HUES6 (cell line): ENCODE measurements at regions not wholly inside any gene's neighbourhood (a gene's known extent, or its start where the extent isn't known, plus 50 kb on each side); places are given as distances from the start of the nearest gene placed in this dataset.

Source experiments
- H3K27ac ChIP-seq: 2 replicates; pipeline ENCODE4 v1.7.0; 2013; ENCODE audit warnings: low read depth, mild to moderate bottlenecking, low read length, inconsistent platforms
- H3K27me3 ChIP-seq: 2 replicates; pipeline ENCODE4 v1.6.1; 2013; ENCODE audit warnings: low read length; ENCODE audit not compliant: control insufficient read depth, insufficient read depth
- H3K36me3 ChIP-seq: 2 replicates; pipeline ENCODE4 v1.6.1; 2013; ENCODE audit warnings: low read length; ENCODE audit not compliant: control insufficient read depth, insufficient read depth
- H3K4me1 ChIP-seq: 2 replicates; pipeline ENCODE4 v1.6.1; 2013; ENCODE audit warnings: low read length; ENCODE audit not compliant: control insufficient read depth, insufficient read depth
- H3K4me3 ChIP-seq: 2 replicates; pipeline ENCODE4 v1.5.1; 2013; ENCODE audit warnings: low read depth, low read length
- H3K9ac ChIP-seq: one replicate; pipeline ENCODE4 v1.6.1; 2013; ENCODE audit warnings: mild to moderate bottlenecking, low read length
- H3K9me3 ChIP-seq: 2 replicates; pipeline ENCODE4 v1.6.1; 2013; ENCODE audit warnings: low read depth, low read length; ENCODE audit not compliant: control insufficient read depth, insufficient read depth

DNA sequence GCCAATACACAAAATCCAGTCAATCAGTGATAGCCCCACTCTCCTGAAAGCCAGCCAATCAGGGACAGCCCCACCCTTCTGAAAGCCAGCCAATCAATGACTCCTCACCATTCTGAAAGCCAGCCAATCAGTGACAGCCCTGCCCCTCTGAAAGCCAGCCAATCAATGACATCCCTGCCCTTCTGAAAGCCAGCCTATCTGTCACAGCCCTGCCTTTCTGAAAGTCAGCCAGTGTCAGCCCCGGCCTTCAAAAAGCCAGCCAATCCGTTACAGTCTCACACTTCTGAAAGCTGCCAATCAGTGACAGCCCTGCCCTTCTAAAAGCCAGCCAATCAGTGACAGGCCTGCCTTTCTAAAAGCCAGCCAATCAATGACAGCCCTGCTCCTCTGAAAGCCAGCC is 95.9 kb upstream of the HDAC4 start:
- H3K4me3 ChIP-seq: no peak overlapping the region

DNA sequence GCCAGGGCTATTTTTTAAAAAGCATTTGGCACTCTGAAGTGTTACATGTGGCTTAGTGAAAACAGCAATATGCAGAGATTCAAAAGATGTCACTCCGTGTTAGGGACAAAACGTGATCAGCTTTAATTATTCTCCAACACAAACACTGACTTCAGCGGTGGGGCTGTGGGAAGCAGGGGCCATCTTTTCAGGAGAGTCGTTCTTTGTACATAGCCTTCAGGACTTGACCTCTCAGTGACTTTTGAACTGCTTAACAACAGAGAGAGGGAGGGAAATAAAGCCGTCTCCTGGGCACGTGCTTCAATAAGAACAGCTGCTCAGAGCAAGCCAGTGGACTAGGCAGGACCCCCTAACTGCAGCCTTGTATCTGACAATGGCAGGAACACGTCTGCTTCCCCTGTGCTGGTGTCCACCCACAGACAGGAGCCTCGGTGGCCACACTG is 95.0 kb upstream of the HDAC4 start:
- no peak overlapping the region for H3K4me3 ChIP-seq
- no peak overlapping the region for H3K27ac ChIP-seq
- peaks cover 5% of the 10 kb centered on the region; the same call in 1 of the 2 replicates for H3K27me3 ChIP-seq
- H3K36me3 ChIP-seq: no peaks in the 10 kb centered on the region
- peaks cover 4% of the 10 kb centered on the region; the same call in 1 of the 2 replicates for H3K9me3 ChIP-seq
- no peaks in the 10 kb centered on the region for H3K4me1 ChIP-seq
- H3K9ac ChIP-seq: no peak overlapping the region

More for the DNA sequence above, 95.9 kb upstream of the HDAC4 start:
- Histone ChIP-seq H3K27ac (no peak overlapping the region), H3K9me3 (peaks cover 4% of the 10 kb centered on the region; the same call in 1 of the 2 replicates), H3K4me1 (no peaks in the 10 kb centered on the region), H3K9ac (no peak overlapping the region), H3K27me3 (peaks cover 5% of the 10 kb centered on the region; the same call in 1 of the 2 replicates), H3K36me3 (no peaks in the 10 kb centered on the region)

DNA sequence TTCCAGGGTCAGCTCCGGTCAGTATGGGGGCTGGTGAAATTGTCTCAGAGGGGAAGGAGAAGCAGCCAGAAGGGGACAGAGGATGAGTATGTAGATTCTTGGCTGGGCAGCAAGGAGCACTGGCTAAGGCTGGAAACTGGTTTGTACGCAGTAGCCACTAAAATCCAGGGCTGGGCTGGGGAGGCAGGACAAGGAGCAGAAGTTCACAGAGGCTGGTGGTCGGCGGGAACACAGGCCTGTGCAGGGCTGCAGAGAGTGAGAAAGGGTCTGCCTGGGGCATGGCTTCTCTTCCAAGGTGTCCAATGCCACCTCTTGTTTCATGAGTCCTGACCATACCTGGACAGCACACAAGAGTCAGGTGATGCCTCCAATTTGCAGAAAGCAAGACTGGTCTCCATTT is 94.4 kb upstream of the HDAC4 start:
- no peaks in the 10 kb centered on the region for H3K36me3 ChIP-seq
- peaks cover 4% of the 10 kb centered on the region; the same call in 1 of the 2 replicates for H3K9me3 ChIP-seq
- no peak overlapping the region for H3K9ac ChIP-seq
- H3K4me3 ChIP-seq: no peak overlapping the region
- H3K27me3 ChIP-seq: no peaks in the 10 kb centered on the region; the same call in 1 of the 2 replicates
- no peaks in the 10 kb centered on the region for H3K4me1 ChIP-seq
- H3K27ac ChIP-seq: no peak overlapping the region

DNA sequence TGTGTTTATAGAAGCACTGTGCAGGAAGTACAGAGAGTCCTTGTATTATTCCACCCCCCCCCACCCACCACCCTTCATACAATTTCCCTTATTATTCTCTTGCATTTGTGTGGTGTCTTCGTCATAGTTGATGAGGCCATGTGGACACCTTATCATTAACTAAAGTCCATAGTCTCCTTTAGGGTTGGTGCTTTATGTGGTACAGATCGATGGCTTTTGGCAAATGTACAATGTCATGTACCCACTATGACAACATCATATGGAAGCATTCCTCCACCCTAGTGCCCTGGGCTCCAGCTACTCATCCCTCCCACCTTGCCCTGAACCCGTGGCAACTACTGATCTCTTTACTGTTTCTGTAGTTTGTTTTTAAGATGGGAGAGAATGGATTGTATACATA is 93.8 kb upstream of the HDAC4 start:
- Histone ChIP-seq H3K4me1 (no peaks in the 10 kb centered on the region), H3K9ac (no peak overlapping the region), H3K4me3 (no peak overlapping the region), H3K27me3 (no peaks in the 10 kb centered on the region), H3K27ac (no peak overlapping the region), H3K9me3 (peaks cover 4% of the 10 kb centered on the region; the same call in 1 of the 2 replicates), H3K36me3 (no peaks in the 10 kb centered on the region)

DNA sequence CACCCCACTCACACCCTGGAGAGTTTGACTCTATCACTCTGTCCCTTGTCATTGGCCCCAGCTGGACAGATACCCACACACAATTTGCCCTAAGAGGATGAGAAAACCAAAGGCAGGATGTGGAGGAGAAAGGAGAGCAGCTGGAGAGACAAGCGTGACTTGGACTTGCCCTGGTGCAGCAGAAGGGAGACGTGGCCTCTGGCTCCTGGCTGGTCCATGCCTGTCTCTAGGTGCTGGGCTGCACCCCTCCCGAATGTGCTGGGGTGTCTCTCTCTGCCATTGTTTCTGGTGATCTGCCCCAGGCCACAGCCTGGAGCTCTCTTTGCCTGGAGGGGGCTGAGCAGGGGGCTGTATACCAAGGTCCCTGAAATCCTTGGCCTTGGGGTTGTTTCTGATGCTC is 88.7 kb upstream of the HDAC4 start:
- Histone ChIP-seq H3K36me3 (no peaks in the 10 kb centered on the region), H3K4me1 (no peaks in the 10 kb centered on the region), H3K27me3 (no peaks in the 10 kb centered on the region), H3K9me3 (no peaks in the 10 kb centered on the region), H3K4me3 (no peak overlapping the region), H3K9ac (no peak overlapping the region), H3K27ac (no peak overlapping the region)

DNA sequence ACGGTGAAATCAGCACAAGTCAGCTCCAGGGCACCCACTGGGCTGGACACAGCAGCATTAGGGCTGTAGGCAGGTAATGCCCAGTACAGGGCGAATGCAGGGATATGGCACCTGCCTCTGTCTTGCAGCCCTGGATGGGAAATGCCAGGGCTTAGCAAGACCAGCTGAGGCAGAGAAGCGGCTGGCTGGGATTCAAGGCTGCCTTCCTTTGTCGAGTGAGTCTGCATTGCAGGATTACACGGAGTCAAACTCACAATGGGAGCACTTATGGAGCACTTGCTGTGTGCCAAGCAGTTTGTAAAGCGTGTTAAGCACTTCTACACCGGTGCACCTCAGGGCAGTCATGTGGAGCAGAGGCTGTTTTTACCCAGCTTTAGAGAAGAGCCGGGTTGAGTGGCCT is 87.3 kb upstream of the HDAC4 start:
- H3K4me1 ChIP-seq: no peaks in the 10 kb centered on the region
- H3K36me3 ChIP-seq: no peaks in the 10 kb centered on the region
- no peaks in the 10 kb centered on the region for H3K27me3 ChIP-seq
- no peaks in the 10 kb centered on the region for H3K9me3 ChIP-seq
- H3K27ac ChIP-seq: no peak overlapping the region
- H3K4me3 ChIP-seq: no peak overlapping the region
- no peak overlapping the region for H3K9ac ChIP-seq

DNA sequence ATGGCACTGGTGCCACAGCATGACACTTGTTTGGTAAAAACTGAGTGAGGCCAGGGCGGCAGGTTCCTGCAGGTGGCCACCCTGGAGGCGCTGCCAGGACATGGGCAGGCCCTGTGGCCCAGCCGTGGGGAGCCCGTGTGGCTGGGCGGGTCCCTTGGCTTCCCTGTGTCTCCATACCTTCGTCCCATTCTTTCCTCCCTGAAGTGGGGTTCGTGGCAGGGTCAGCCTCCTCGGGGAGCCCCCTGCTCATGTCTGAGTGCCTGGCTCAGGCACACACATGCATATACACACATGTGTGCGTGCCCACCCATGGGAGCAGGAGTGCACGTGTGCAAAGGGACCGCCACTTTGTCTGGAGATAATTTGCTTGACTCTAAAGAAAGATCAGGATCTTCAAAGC is 86.5 kb upstream of the HDAC4 start:
- Histone ChIP-seq H3K27ac (no peak overlapping the region), H3K36me3 (no peaks in the 10 kb centered on the region), H3K9ac (no peak overlapping the region), H3K4me3 (no peak overlapping the region), H3K9me3 (no peaks in the 10 kb centered on the region), H3K4me1 (no peaks in the 10 kb centered on the region), H3K27me3 (no peaks in the 10 kb centered on the region)

DNA sequence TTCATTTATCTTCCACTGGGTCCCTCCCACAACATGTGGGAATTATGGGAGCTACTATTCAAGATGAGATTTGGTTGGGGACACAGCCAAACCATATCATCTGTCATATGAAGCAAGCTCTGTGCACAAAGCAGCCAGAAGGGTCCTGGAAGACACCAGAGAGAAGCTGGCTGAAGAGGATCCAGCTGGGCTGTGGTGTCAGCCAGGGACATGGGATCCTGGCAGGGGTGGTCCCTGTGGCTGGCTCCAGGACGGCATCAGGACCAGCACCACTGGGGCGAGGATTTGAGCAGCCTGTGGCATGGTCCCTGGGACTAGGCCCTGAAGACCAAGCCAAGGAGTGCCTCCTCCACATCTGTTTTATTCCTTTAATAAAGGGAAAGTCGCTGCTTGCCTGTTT is 84.8 kb upstream of the HDAC4 start:
- H3K27me3 ChIP-seq: no peaks in the 10 kb centered on the region
- H3K27ac ChIP-seq: no peak overlapping the region
- H3K9me3 ChIP-seq: no peaks in the 10 kb centered on the region
- H3K4me3 ChIP-seq: no peak overlapping the region
- no peaks in the 10 kb centered on the region for H3K36me3 ChIP-seq
- no peak overlapping the region for H3K9ac ChIP-seq
- no peaks in the 10 kb centered on the region for H3K4me1 ChIP-seq

DNA sequence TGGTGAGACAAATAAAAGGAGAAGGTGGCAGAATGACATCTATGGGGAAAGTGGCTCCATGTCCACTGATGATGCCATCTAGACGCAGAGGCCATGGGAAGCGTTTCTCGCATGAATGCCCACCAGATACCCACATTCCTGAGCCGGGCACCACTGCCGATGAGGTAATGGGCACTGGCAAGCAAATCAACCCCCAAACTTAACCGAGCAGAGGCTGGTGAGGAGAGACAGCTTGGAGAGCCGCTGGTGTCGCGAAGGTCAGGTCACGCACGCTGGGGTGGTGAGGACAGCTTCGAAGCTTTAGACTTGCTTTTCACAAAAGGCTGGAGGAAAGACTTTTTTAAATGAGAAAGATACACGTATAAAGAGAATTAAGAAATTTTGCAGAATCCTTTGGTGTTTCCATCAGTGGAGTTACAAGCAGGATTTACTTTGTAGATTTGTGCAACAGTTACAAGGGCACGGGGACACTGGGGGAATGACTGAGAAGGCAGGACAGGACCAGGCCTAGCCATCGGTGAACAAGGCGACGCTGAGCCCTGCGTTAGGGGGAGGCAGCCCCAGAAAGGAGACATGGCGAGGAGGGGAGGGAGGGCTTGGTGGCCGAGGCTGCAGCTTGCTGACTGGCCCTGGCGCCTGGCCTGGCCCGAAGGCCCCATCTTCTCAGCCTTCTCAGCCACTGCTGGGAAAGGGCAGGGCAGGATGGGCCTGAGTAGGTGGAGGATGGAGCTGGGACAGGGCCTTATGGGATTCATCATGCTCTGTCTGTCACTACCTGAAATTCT is 83.9 kb upstream of the HDAC4 start:
- no peak overlapping the region for H3K9ac ChIP-seq
- H3K9me3 ChIP-seq: no peaks in the 10 kb centered on the region

DNA sequence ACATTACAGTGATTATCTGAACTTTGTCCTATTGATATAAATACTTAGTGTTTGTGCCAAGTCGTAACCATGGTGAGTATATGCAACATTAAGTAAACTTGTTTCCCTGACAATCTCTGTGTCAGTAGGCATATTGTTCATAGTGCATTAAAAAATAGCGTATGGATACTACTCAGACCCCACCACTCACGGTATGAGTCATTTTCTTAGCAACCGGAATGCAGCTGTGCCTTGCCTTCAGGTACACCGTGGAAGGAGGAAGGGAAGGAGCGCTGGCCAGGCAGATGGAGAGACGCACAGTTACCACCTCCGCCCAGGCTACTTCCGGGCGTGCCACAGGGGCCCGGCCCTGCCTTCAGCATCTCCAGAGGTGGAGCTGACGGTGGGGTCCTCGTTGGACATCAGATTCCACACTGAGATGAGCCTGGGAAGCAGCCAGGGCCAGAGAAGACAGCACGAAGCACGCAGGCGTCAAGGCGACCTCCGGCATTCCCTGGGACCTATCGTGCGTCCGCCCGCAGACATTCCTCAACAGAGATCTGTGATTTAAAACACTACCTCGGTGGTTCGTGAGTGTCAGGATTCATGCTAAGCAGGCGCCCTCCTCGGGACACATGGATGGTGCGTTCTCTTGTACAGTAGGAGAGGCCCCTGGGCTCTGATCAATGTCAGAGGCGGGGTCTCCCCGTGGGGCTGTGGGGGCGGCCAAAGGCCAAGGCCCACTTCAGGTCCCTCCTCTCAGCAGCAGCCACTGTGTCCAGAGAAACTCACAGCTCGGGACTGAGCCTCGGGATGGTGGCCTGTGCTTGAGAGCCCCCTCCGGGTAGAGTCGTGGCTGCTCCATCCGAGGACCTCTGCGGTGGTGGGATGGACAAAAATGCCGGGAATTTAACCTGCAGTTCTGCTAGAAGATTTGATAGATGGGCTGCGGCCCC is 82.2 kb upstream of the HDAC4 start:
- Histone ChIP-seq H3K9me3 (no peaks in the 10 kb centered on the region), H3K27me3 (no peaks in the 10 kb centered on the region), H3K4me3 (no peak overlapping the region), H3K9ac (no peak overlapping the region), H3K36me3 (no peaks in the 10 kb centered on the region), H3K4me1 (no peaks in the 10 kb centered on the region), H3K27ac (no peak overlapping the region)

More for the DNA sequence above, 83.9 kb upstream of the HDAC4 start:
- H3K4me1 ChIP-seq: no peaks in the 10 kb centered on the region
- no peaks in the 10 kb centered on the region for H3K36me3 ChIP-seq
- H3K4me3 ChIP-seq: no peak overlapping the region
- H3K27ac ChIP-seq: no peak overlapping the region
- no peaks in the 10 kb centered on the region for H3K27me3 ChIP-seq

DNA sequence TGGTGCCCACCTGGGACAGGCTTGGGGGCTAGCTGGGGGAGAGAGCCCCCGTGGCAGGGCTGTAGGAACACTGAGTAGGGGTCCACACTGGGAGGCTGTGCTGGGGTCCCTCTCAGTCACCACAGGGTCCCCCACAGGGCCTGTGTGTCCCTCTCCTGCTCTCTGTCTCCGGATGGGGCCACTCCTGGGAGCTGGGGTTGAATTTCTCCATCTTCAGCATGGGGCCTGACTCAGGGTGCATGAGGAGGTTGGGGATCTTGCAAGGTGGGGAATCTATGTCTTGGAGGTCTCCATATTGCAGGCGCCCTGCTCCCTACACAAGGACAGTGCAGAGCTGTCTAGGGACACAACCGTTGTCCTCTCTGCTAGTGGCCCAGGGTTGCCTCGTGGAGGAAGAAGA is 78.7 kb upstream of the HDAC4 start:
- Histone ChIP-seq H3K4me1 (no peaks in the 10 kb centered on the region), H3K27ac (no peak overlapping the region), H3K9me3 (0 out of 2 replicates have a peak, but pooled peaks cover 4% of the 10 kb centered on the region), H3K4me3 (no peak overlapping the region), H3K36me3 (no peaks in the 10 kb centered on the region), H3K27me3 (no peaks in the 10 kb centered on the region), H3K9ac (no peak overlapping the region)
